Activated naive CD8-positive, alpha-beta T cell treated with anti-CD3 and anti-CD28 coated beads, Interleukin-2, amount 10 ng/mL, durations not matched to agents 7 days and 5 days (primary cell): ENCODE measurements at regions not wholly inside any gene's neighbourhood (a gene's known extent, or its start where the extent isn't known, plus 50 kb on each side); places are given as distances from the start of the nearest gene placed in this dataset.

ENCODE experiments used
- ATAC-seq: fragments of 150-1000 bp; cut with Tn5 transposase; one replicate; pipeline ENCODE4 v1.10.0; 2021; ENCODE audit warnings: low read depth, moderate library complexity
- POLR2A ChIA-PET: fragments of 350-600 bp; sonication (Branson Sonifier 250); formaldehyde crosslinking; loops from one replicate; lab custom pipeline; 2021; ENCODE audit warnings: antibody characterized with exemption; lab: Charles Lee
- DNase-seq: peaks from one replicate; pipeline ENCODE4 v3.0.0; 2021
- H3K27ac Mint-ChIP-seq: one replicate; pipeline ENCODE4 v1.8.0; 2022; ENCODE audit warnings: mild to moderate bottlenecking, mixed read lengths
- H3K27me3 Mint-ChIP-seq: one replicate; pipeline ENCODE4 v1.8.0; 2022; ENCODE audit warnings: mild to moderate bottlenecking, moderate library complexity, mixed read lengths
- H3K36me3 Mint-ChIP-seq: one replicate; pipeline ENCODE4 v1.8.0; 2021; ENCODE audit warnings: mild to moderate bottlenecking, mixed read lengths
- H3K4me1 Mint-ChIP-seq: one replicate; pipeline ENCODE4 v1.8.0; 2021; ENCODE audit warnings: mixed read lengths
- H3K4me3 Mint-ChIP-seq: one replicate; pipeline ENCODE4 v1.8.0; 2022; ENCODE audit warnings: mild to moderate bottlenecking, moderate library complexity, mixed read lengths
- H3K9me3 Mint-ChIP-seq: one replicate; pipeline ENCODE4 v1.8.0; 2021; ENCODE audit warnings: mixed read lengths

- Mint-ChIP-seq H3K4me1 (no peaks in the 10 kb centered on the region), H3K4me3 (no peak overlapping the region), H3K9me3 (no peaks in the 10 kb centered on the region), H3K27ac (no peak overlapping the region), H3K36me3 (no peaks in the 10 kb centered on the region), H3K27me3 (no peaks in the 10 kb centered on the region)
- ATAC-seq (no peak), DNase-seq (no peak)
- POLR2A ChIA-PET: no interaction called here
Observed at GRCh38 chr6:63058601-63059000, 152.7 kb upstream of the FKBP1C start.

- H3K4me1 Mint-ChIP-seq: no peaks in the 10 kb centered on the region
- POLR2A ChIA-PET: no interaction called here
- no peaks in the 10 kb centered on the region for H3K27me3 Mint-ChIP-seq
- no peaks in the 10 kb centered on the region for H3K36me3 Mint-ChIP-seq
- H3K27ac Mint-ChIP-seq: no peak overlapping the region
- DNase-seq: no peak
- no peak for ATAC-seq
- no peaks in the 10 kb centered on the region for H3K9me3 Mint-ChIP-seq
- no peak overlapping the region for H3K4me3 Mint-ChIP-seq
Observed at GRCh38 chr6:63063631-63064271, 147.5 kb upstream of the FKBP1C start.

GRCh38 chr6:63066055-63066704 lies 145.1 kb upstream of the FKBP1C start:
- Mint-ChIP-seq H3K4me1 (no peaks in the 10 kb centered on the region), H3K27ac (no peak overlapping the region), H3K9me3 (no peaks in the 10 kb centered on the region), H3K4me3 (no peak overlapping the region), H3K36me3 (no peaks in the 10 kb centered on the region), H3K27me3 (no peaks in the 10 kb centered on the region)
- ATAC-seq (no peak), DNase-seq (no peak)
- POLR2A ChIA-PET: no interaction called here

DNA sequence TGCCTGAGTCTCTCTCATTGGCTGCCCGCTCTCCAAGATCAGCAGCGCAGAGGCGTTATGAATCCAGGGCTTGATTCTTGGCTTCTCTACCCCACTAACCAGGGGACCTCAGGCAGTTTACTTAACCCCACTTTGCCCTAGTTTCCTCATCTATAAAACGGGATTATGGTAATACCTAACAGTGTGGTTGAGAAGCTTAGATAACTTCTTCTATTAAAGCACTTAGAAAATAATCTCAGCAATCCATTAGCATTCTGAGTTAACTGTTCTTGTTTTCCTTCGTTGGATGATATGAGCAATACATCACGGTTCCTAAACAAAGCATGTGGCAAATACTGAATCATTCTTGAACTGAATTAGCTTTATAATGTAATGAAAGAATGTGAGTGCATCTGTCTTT lies 116.3 kb upstream of the FKBP1C start:
- Mint-ChIP-seq H3K36me3 (no peaks in the 10 kb centered on the region), H3K27ac (no peak overlapping the region), H3K4me3 (no peak overlapping the region), H3K4me1 (no peaks in the 10 kb centered on the region), H3K9me3 (peaks cover 2% of the 10 kb centered on the region), H3K27me3 (no peaks in the 10 kb centered on the region)
- POLR2A ChIA-PET: no interaction called here
- DNase-seq (no peak), ATAC-seq (no peak)

- Mint-ChIP-seq H3K27ac (peak overlapping the region; percentile 35), H3K27me3 (no peaks in the 10 kb centered on the region), H3K9me3 (peaks cover 2% of the 10 kb centered on the region), H3K36me3 (no peaks in the 10 kb centered on the region), H3K4me3 (no peak overlapping the region), H3K4me1 (no peaks in the 10 kb centered on the region)
- DNase-seq: no peak
- no peak for ATAC-seq
- POLR2A ChIA-PET: no interaction called here
Observed at GRCh38 chr6:63097222-63097621, 114.0 kb upstream of the FKBP1C start.

- POLR2A ChIA-PET: no interaction called here
- no peaks in the 10 kb centered on the region for H3K27me3 Mint-ChIP-seq
- no peak for ATAC-seq
- H3K36me3 Mint-ChIP-seq: no peaks in the 10 kb centered on the region
- no peaks in the 10 kb centered on the region for H3K4me1 Mint-ChIP-seq
- peaks cover 2% of the 10 kb centered on the region for H3K9me3 Mint-ChIP-seq
- H3K4me3 Mint-ChIP-seq: no peak overlapping the region
- DNase-seq: no peak
- H3K27ac Mint-ChIP-seq: no peak overlapping the region
Observed at GRCh38 chr6:63098789-63099188, 112.5 kb upstream of the FKBP1C start.

GRCh38 chr6:63099772-63100459 lies 111.4 kb upstream of the FKBP1C start:
- no peak overlapping the region for H3K4me3 Mint-ChIP-seq
- ATAC-seq: no peak
- peaks cover 2% of the 10 kb centered on the region for H3K9me3 Mint-ChIP-seq
- no peaks in the 10 kb centered on the region for H3K4me1 Mint-ChIP-seq
- H3K36me3 Mint-ChIP-seq: no peaks in the 10 kb centered on the region
- no peaks in the 10 kb centered on the region for H3K27me3 Mint-ChIP-seq
- no peak for DNase-seq
- no peak overlapping the region for H3K27ac Mint-ChIP-seq
- POLR2A ChIA-PET: no interaction called here

DNA sequence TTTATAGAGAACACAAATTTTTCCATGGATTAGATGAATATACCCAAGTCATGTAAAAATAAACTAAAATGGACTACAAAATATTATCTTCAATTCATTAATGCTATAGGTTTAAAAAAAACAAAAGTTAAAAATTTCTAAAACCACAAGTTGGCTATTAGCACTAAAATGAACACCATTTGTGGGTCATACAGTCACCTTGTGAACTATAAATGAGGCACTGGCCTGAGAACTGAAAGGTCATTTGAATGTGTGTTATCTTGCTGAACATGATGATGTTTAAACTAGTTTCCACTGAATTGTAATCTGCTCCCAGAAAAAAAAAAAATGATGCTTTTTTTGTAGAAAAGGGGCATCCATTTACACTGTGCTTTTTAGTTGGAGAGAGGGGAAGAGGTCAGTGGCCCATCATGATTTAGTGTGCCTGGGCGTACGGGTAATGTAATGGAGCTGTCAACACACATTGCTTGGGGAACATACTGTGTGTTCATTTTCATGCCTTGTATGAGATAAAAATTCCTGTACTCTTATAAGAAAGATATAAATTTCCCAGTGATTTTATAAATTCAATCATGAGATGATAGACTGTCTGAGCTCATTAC lies 96.6 kb upstream of the FKBP1C start:
- no peaks in the 10 kb centered on the region for H3K27me3 Mint-ChIP-seq

DNA sequence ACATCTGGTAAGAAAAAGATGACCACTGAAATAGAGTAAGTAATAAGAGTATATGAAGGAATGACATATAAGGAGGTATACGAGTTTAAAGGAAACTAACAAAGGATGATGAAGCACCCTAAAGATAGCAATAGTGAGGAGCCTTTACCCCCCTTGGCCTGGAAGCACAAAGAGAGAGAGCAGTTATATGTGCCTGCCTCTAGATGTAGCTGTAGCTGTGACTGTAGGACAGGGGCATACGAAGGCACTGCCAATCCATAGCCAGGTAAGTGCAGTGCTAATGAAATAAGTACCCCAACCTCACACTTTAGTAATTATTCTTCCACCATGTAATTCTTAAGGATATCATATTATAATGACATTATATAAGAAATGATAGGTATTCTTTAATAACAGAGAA lies 90.1 kb upstream of the FKBP1C start:
- Mint-ChIP-seq H3K4me3 (no peak overlapping the region), H3K27me3 (no peaks in the 10 kb centered on the region), H3K4me1 (no peaks in the 10 kb centered on the region), H3K36me3 (no peaks in the 10 kb centered on the region), H3K27ac (no peak overlapping the region), H3K9me3 (no peaks in the 10 kb centered on the region)
- DNase-seq: no peak
- ATAC-seq: no peak
- POLR2A ChIA-PET: no interaction called here

More for the DNA sequence above, 96.6 kb upstream of the FKBP1C start:
- Mint-ChIP-seq H3K4me1 (no peaks in the 10 kb centered on the region), H3K27ac (no peak overlapping the region), H3K36me3 (no peaks in the 10 kb centered on the region), H3K4me3 (no peak overlapping the region), H3K9me3 (peaks cover 5% of the 10 kb centered on the region)
- DNase-seq (no peak), ATAC-seq (no peak)
- POLR2A ChIA-PET: no interaction called here

DNA sequence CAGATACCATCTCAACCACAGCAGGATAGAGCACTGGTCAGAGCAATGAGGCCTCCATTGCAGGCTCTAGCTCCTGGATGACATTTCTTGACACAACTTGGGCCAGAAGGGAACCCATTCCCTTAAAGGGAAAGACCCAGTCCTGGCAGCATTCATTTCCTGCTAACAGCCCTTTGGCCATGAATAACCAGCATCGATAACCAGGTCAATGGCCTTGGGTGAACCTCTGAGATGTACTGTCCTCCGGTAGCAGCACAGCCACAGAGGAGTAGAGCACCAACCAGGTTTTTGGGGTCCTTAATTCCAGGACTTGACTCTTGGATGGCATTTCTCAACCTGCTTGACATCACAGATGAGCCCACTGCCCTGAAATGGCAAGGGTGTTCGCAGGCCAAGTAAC lies 71.2 kb upstream of the FKBP1C start:
- H3K4me1 Mint-ChIP-seq: no peaks in the 10 kb centered on the region
- H3K27me3 Mint-ChIP-seq: no peaks in the 10 kb centered on the region
- no peak overlapping the region for H3K27ac Mint-ChIP-seq
- ATAC-seq (no peak), DNase-seq (no peak)
- POLR2A ChIA-PET: no interaction called here
- H3K9me3 Mint-ChIP-seq: peaks cover 4% of the 10 kb centered on the region
- H3K36me3 Mint-ChIP-seq: no peaks in the 10 kb centered on the region
- no peak overlapping the region for H3K4me3 Mint-ChIP-seq

GRCh38 chr6:63140692-63141318 lies 70.5 kb upstream of the FKBP1C start:
- POLR2A ChIA-PET: no interaction called here
- no peak for DNase-seq
- no peak for ATAC-seq
- Mint-ChIP-seq H3K9me3 (no peaks in the 10 kb centered on the region), H3K27me3 (no peaks in the 10 kb centered on the region), H3K4me3 (no peak overlapping the region), H3K36me3 (no peaks in the 10 kb centered on the region), H3K4me1 (no peaks in the 10 kb centered on the region), H3K27ac (no peak overlapping the region)

DNA sequence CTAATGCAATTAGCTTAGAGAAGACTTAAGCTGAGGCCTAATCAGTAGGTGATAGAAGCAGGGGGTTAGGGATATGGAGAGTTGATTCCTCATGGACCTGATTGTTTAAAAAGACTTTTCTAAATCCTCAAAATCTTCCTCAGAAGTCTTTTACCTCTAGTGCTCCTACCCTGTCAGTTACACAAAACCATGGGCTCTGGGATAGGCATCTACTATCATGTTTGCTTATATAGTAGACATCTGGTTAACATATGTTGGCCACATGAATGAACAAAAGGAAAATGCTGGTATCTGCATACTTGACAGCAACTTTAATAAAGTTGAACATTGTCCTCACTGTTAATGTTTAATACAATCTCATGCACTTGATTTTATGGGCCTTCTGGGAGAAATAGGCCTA lies 61.5 kb upstream of the FKBP1C start:
- ATAC-seq: no peak
- no peak overlapping the region for H3K27ac Mint-ChIP-seq
- H3K4me3 Mint-ChIP-seq: no peak overlapping the region
- POLR2A ChIA-PET: no interaction called here
- no peaks in the 10 kb centered on the region for H3K4me1 Mint-ChIP-seq
- H3K27me3 Mint-ChIP-seq: no peaks in the 10 kb centered on the region
- H3K36me3 Mint-ChIP-seq: no peaks in the 10 kb centered on the region
- no peak for DNase-seq
- H3K9me3 Mint-ChIP-seq: no peaks in the 10 kb centered on the region

GRCh38 chr6:63154535-63154934 lies 56.7 kb upstream of the FKBP1C start:
- no peaks in the 10 kb centered on the region for H3K4me1 Mint-ChIP-seq
- H3K9me3 Mint-ChIP-seq: no peaks in the 10 kb centered on the region
- no peak for DNase-seq
- H3K4me3 Mint-ChIP-seq: no peak overlapping the region
- ATAC-seq: no peak
- POLR2A ChIA-PET: no interaction called here
- H3K36me3 Mint-ChIP-seq: no peaks in the 10 kb centered on the region
- H3K27me3 Mint-ChIP-seq: no peaks in the 10 kb centered on the region
- H3K27ac Mint-ChIP-seq: no peak overlapping the region
